GM19468 (cell line): ENCODE measurements at regions not wholly inside any gene's neighbourhood (a gene's known extent, or its start where the extent isn't known, plus 50 kb on each side); places are given as distances from the start of the nearest gene placed in this dataset.

Experiments
- ATAC-seq: cut with Tn5 transposase; IDR thresholded peaks from one replicate; pipeline ENCODE4 v1.9.1; 2021; ENCODE audit warnings: mild to moderate bottlenecking, moderate library complexity, moderate number of reproducible peaks; ENCODE audit not compliant: unreplicated experiment; ENCODE audit errors: extremely low read depth

DNA sequence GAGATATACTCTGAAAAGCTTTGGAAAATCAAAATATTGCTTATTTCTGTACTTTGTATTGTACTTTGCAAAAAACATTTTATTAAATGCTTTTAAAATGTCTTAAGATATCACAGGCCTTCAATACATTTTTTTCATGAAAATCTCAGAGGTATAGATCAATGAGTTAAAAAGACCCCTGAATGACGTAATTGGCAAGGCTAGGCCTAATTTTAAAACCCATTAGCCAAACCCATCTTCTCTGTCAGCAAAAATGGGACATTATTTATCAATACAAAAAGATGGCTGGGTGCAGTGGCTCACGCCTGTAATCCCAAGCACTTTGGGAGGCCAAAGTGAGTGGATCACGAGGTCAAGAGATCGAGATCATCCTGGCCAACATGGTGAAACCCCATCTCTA, 84.8 kb upstream of the PAK5 start:
- no peak for ATAC-seq

DNA sequence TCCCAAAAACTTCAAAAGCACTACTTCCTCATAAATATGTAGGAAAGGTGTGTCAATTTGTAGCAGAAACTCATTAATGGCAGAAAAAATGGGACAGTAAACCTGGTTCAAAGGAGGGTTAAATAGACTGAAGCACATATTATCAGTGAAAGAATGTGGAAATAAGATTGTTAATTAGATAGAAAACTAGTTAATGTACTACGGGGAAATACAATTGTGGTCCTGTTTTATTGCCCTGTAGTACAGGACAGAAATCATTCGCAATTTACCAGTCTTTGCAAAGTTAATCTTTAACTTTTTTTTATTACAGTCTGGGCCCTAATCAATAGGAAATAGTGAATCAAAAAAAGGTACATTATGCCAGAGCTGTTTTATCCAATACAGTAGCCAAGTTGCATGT, 82.0 kb upstream of the PAK5 start:
- no peak for ATAC-seq

- ATAC-seq = peak; percentile 88
These were observed 80.6 kb upstream of the PAK5 start for GRCh38 chr20:9919271-9920014.

DNA sequence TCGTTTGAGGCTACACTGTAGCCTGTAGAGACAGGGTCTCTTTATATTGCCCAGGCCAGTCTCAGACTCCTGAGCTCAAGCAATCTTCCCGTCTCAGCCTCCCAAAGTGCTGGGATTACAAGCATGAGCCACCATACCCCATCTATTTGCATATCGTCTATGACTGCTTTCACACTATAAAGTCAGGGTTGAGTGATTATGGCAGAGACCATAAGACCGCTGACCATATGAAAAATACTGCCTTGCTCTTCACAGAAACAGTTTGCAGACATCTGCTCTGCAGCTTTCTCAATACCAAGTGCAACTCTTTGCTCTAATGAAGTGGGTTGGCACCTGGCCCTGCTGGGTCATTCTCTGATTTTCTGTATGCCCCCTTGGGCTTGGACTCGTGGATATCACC, 79.5 kb upstream of the PAK5 start:
- ATAC-seq = no peak

DNA sequence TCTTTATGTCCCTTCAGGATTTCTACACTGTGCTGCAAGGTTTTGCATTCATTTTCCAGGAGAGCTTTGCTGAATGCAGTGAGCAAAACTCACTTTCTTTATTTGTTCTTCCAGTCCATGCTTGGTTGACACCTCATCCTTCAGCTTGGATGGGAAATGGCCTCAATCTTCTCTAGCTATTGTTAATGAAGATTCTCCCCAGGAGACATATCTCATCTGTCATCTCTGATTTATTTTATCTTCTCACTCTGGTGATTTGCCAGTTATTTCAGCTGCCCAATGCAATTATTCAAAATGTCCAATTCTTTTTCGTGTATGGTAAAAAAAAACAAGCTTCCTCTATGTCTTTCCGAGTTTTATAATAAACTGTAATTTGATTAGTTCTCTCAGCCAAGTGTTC, 77.9 kb upstream of the PAK5 start:
- ATAC-seq = no peak

- ATAC-seq = no peak
These were observed 74.1 kb upstream of the PAK5 start for GRCh38 chr20:9912858-9913434.

GRCh38 chr20:9912290-9912689, 73.4 kb upstream of the PAK5 start:
- no peak for ATAC-seq

DNA sequence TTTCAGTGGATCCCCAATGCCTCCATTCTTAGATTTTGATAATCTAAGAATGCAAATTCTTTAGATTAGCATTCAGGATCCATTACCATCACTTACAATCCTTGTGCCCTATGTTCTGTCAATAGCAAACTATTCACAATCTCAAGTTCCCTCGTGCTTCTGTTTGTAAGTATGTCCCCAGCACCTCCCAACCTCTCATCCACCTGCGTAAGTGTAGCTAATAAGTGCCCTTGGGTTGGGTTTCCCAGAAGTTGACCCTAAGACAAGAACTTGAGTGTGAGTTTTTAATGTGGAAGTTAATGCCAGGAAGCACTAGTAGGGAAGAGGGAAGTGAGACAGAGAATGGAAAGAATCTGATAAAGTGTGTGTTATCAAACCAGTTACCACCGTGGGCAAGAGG, 72.6 kb upstream of the PAK5 start:
- ATAC-seq = no peak

DNA sequence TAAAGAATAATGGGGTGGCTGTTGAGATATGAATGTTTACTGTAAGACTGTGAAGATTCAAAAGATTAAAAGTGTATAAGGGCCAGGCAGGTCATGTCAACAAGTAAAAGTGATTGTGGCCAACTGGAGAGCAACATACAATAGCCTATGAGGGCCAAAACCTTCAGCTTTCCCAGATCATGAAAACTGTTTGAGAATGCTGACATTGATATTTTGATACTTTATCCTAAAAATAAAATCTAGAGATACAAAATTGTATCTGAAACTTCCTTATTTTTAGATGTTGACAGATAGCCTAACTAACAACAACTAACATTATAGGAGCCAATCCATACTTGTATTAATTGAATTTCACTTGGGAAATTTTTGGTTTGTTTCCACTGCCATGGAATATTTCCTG, 70.3 kb upstream of the PAK5 start:
- no peak for ATAC-seq

- ATAC-seq = no peak
These were observed 64.3 kb upstream of the PAK5 start for GRCh38 chr20:9903048-9903655.

DNA sequence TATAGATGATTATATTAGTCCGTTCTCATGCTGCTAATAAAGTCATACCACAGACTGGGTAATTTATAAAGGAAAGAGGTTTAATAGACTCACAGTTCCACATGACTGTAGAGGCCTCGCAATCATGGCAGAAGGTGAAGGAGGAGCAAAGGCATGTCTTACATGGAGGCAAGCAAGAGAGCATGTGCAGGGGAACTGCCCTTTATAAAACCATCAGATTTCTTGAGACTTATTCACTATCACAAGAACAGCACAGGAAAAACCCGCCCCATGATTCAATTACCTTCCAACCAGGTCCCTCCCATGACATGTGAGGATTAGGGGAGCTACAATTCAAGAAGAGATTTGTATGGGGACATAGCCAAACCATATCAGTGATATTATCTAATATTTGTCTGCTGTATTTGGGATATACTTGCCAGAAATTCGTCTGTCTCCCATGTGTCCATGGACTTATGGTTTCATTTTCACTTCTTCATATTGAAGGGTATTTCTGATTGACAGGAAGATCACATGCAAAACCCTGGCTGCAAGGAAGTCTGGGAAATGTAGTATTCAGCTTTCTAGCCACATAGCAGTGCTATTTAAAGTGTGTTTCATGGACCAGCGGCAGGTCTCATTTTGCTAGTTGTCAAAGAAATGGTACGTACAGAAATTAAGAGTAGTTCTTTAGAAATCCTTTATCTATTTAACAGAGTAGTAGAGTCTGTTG, 50.5 kb upstream of the PAK5 start:
- ATAC-seq = no peak
